Lower leg skin (tissue), 3 donors: ENCODE measurements at regions not wholly inside any gene's neighbourhood (a gene's known extent, or its start where the extent isn't known, plus 50 kb on each side); places are given as distances from the start of the nearest gene placed in this dataset.

Experiments
- CTCF ChIP-seq, 3 donors: fragments of 450-650 bp; IDR thresholded peaks; one replicate each; pipeline ENCODE4 v1.5.1; 2016; ENCODE audit warnings: antibody characterized with exemption in 3 of 3, mild to moderate bottlenecking in 3 of 3, moderate library complexity in 2 of 3
- POLR2A ChIP-seq, 2 donors: fragments of 450-650 bp; IDR thresholded peaks; one replicate each; pipeline ENCODE4 v1.6.1; 2016 to 2017; ENCODE audit warnings: antibody characterized with exemption in 2 of 2, mild to moderate bottlenecking in 1 of 2, moderate library complexity in 1 of 2

DNA sequence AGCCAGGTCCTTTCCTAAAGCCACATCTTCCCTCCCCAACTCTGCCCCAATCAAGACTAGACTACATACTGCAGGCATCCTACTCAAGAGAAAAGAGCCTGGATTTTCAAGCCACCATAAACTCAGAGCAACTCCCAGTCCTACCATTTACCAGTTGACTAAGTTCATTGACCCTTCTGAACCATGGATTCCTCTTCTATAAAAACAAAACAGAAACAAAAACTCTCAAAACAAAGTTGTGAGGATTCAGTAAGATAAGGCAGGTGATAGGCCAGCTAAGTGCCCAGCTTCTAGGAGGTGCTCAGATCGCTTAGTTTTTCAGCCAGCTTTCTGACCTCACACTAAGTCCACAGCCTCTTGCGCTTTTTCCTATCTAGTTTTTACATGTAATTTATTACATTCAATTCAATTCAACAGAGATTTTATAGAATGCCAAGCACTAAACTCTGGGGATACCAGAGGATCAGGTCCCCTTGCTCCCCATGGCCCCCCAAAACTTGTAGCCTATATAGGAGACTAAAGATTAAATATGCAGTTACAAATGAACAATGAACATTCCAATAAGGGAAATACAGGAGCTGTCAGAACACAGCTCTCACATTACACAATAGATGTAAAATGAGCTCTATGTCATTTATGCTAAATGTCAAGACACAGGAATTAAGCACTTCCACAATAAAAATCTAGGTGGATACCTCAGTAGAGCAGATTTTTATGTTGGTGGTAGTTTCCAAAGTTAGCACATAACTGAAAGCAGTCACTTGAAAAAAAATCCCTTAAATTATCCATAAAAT lies 104.5 kb upstream of the EGLN3 start:
- no peak for TF ChIP-seq CTCF (IDR thresholded peaks at IDR 0.05)
- no peak for TF ChIP-seq POLR2A (IDR thresholded peaks at IDR 0.05)
